ENCODE measurements at regions not wholly inside any gene's neighbourhood (a gene's known extent, or its start where the extent isn't known, plus 50 kb on each side); places are given as distances from the start of the nearest gene placed in this dataset.

DNA sequence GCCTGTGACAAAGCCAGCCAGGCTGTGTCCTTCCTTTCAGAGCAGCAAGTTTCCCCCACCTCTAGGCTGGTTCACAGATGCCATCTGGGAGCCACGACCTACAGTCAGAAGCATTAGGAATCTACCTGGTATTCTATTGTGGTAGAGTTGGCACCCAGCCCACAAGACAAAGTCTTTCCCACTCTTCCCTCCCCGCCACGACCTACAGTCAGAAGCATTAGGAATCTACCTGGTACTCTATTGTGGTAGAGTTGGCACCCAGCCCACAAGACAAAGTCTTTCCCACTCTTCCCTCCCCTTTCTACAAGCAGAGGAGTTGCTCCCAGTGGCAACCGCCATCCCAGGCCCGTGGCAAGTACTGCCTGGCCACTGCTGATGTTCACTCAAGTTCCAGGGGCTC, 157.8 kb upstream of the TNC start:
- H3K27ac ChIP-seq (ENCODE audit: low read depth, low read length), result no peak overlapping the region
- H3K4me1 ChIP-seq (ENCODE audit: control insufficient read depth, insufficient read depth, low read length), result no peaks in the 10 kb centered on the region
- H3K9ac ChIP-seq (ENCODE audit: low read length), result no peak overlapping the region
- H3K27me3 ChIP-seq (ENCODE audit: control insufficient read depth, insufficient read depth, low read length), result no peaks in the 10 kb centered on the region
- H3K4me3 ChIP-seq (ENCODE audit: low read length), result no peak overlapping the region
- no peaks in the 10 kb centered on the region for H3K36me3 ChIP-seq (ENCODE audit: control insufficient read depth, insufficient read depth, low read length)

DNA sequence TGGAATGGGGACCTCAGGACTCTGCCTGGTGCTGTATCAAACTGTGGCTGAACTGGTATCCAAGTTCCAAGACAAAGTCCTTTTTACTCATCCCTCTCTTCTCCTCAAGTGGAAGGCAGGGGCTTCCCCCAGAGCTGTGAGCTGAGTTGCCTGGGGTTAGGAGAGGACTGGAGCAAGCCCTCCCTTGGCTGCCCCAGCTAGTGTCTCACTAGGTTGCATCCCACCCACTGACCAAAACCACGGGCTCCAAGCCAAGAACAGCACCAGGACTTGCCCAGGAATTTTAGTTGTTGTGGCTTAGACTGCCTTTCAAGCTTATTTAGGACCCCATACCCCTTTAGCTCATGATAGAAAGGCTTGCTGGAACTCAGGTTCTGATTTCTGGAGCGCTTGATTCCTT, 158.7 kb upstream of the TNC start:
- Histone ChIP-seq H3K27me3 (ENCODE audit: control insufficient read depth, insufficient read depth, low read length) (no peaks in the 10 kb centered on the region), H3K27ac (ENCODE audit: low read depth, low read length) (no peak overlapping the region), H3K36me3 (ENCODE audit: control insufficient read depth, insufficient read depth, low read length) (no peaks in the 10 kb centered on the region), H3K9ac (ENCODE audit: low read length) (no peak overlapping the region), H3K4me3 (ENCODE audit: low read length) (no peak overlapping the region), H3K4me1 (ENCODE audit: control insufficient read depth, insufficient read depth, low read length) (no peaks in the 10 kb centered on the region)

DNA sequence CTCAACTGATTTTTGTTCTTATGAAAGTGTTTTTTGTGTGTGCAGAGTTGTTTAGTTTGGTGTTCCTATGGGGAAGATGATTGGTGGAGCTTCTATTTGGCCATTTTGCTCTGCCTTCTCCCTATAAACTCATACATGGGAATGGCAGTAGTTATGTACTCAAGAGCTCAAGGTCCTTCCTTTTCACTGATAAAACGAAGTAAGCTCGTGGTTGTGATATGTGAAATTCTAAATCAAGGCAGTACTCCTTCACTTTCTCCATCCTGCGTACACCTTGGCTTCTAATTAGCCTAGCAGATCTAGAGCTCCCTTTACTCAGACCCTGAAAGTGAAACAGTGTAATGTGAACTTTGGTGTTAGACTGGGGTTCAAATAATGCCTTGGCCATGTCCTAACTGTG, 159.3 kb upstream of the TNC start:
- Histone ChIP-seq H3K4me3 (ENCODE audit: low read length) (no peak overlapping the region), H3K4me1 (ENCODE audit: control insufficient read depth, insufficient read depth, low read length) (no peaks in the 10 kb centered on the region), H3K27ac (ENCODE audit: low read depth, low read length) (no peak overlapping the region), H3K9ac (ENCODE audit: low read length) (no peak overlapping the region), H3K27me3 (ENCODE audit: control insufficient read depth, insufficient read depth, low read length) (no peaks in the 10 kb centered on the region), H3K36me3 (ENCODE audit: control insufficient read depth, insufficient read depth, low read length) (no peaks in the 10 kb centered on the region)

DNA sequence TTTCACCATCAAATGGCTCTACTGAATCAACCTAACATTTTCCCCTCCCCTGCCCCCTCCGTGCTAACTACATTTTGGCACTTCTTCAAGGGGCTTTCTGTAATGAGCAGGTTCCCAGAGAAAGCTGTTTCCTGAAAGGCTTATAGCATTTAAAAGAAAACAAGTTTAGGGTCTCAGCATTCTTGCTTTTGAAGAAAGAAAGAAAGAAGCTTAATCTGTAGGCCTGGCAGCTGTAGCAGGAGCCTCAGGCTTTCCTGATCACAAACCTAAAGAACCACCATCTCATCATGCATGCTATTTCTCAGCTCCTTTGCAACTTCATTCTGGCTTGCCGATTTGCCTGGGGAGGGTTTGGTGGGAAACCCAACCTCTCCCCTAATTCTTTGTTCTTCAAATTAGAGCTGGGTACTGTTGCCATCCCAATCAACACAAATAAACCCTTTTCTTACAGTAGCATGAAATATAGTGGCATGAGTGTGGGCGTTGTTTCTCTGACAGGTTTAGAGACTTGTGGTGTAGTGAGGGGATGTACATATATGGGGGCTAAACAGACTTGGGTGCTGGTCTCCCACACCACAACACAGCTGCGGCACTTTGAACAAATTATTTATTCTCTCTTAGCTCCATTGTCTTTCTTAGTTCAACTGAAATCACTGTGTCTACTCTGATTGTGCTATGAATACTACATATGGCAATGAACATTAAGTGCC, 160.5 kb upstream of the TNC start:
- Histone ChIP-seq H3K36me3 (ENCODE audit: control insufficient read depth, insufficient read depth, low read length) (no peaks in the 10 kb centered on the region), H3K9ac (ENCODE audit: low read length) (no peak overlapping the region), H3K4me3 (ENCODE audit: low read length) (no peak overlapping the region), H3K27ac (ENCODE audit: low read depth, low read length) (no peak overlapping the region), H3K27me3 (ENCODE audit: control insufficient read depth, insufficient read depth, low read length) (no peaks in the 10 kb centered on the region), H3K4me1 (ENCODE audit: control insufficient read depth, insufficient read depth, low read length) (no peaks in the 10 kb centered on the region)

DNA sequence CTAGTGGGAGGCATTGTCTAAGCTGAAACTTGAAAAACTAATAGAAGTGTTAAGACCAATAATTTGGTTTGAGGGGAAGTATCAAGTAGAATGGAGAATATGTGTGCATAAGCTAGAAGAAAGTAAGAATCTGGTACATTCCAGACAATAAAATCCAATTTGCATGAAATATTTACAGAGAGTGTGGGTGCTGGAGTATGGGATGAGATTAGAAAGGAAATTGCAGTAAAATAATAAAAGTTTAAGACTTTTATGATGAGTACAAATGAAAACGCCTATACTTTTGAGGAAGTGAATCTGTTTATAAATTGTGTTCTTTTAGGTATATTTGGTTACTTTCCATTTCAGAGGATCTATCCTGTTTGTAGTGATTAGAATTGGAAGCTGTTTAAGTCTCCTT, 165.4 kb upstream of the TNC start:
- no peaks in the 10 kb centered on the region for H3K36me3 ChIP-seq (ENCODE audit: control insufficient read depth, insufficient read depth, low read length)
- no peak overlapping the region for H3K4me3 ChIP-seq (ENCODE audit: low read length)
- H3K27ac ChIP-seq (ENCODE audit: low read depth, low read length), result no peak overlapping the region
- H3K4me1 ChIP-seq (ENCODE audit: control insufficient read depth, insufficient read depth, low read length), result no peaks in the 10 kb centered on the region
- no peak overlapping the region for H3K9ac ChIP-seq (ENCODE audit: low read length)
- H3K27me3 ChIP-seq (ENCODE audit: control insufficient read depth, insufficient read depth, low read length), result no peaks in the 10 kb centered on the region

DNA sequence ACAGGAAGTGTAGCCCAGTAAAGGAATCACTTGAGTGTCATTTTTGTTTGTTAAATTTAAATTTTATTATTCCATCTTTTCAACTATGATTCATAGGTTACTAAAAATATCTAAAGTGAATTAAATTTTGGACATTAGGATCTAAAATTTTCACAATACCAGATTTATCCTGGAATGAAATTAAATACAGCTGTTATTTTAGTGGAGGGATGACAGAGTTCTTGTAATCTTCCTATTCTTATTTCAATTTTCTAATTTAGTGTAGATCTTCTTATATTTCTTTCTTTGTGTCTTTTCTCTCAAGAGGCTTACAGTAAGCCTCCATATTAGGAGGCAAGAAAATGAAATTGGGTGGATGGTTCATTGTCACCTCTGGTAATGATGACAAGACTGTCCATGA, 167.9 kb upstream of the TNC start:
- H3K27me3 ChIP-seq (ENCODE audit: control insufficient read depth, insufficient read depth, low read length), result no peaks in the 10 kb centered on the region
- H3K4me3 ChIP-seq (ENCODE audit: low read length), result no peak overlapping the region
- H3K4me1 ChIP-seq (ENCODE audit: control insufficient read depth, insufficient read depth, low read length), result no peaks in the 10 kb centered on the region
- no peaks in the 10 kb centered on the region for H3K36me3 ChIP-seq (ENCODE audit: control insufficient read depth, insufficient read depth, low read length)
- H3K27ac ChIP-seq (ENCODE audit: low read depth, low read length), result no peak overlapping the region
- H3K9ac ChIP-seq (ENCODE audit: low read length), result no peak overlapping the region

DNA sequence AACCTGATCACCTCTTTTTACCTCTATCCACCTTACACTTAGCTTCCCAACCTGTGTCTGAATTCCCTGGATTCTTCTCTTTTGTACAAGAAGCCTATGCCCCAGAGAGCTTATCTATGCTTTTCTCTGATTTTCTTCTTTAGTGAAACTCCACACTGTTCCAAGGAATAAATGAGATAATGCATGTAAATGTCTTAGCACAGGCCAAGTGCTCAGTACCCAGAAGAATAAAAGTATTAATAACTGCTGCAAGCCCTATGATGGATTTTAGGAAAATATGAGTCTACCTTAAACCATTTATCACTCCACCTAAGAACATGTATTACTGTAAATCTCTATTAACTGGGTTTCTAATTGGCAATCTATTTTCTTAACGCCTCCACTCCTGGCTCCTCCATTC, 168.5 kb upstream of the TNC start:
- Histone ChIP-seq H3K36me3 (ENCODE audit: control insufficient read depth, insufficient read depth, low read length) (no peaks in the 10 kb centered on the region), H3K27me3 (ENCODE audit: control insufficient read depth, insufficient read depth, low read length) (no peaks in the 10 kb centered on the region), H3K4me1 (ENCODE audit: control insufficient read depth, insufficient read depth, low read length) (no peaks in the 10 kb centered on the region), H3K4me3 (ENCODE audit: low read length) (no peak overlapping the region), H3K27ac (ENCODE audit: low read depth, low read length) (no peak overlapping the region), H3K9ac (ENCODE audit: low read length) (no peak overlapping the region)

DNA sequence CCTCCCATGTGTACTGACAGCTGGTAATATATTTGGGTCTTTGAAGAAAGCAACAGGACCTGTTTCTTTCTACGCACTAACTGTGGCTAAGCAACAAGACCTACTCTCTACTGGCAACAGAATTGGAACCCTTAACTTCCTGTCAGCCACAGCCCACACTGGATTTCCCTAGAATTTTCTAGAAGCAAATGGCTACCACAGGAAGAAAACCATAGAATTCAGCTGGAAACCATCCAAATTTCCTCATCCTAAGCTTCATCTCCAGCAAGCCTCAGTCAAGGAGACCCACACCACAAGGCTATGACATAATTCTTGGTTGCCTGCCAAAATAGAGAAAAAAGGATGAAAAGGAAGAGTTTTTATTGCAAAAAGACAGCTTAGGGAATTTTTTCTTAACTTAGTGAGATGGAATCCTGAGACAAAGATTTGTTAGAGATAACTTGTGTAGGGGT, 171.8 kb upstream of the TNC start:
- peaks cover 11% of the 10 kb centered on the region for H3K4me1 ChIP-seq (ENCODE audit: control insufficient read depth, insufficient read depth, low read length)
- no peaks in the 10 kb centered on the region for H3K27me3 ChIP-seq (ENCODE audit: control insufficient read depth, insufficient read depth, low read length)
- H3K4me3 ChIP-seq (ENCODE audit: low read length), result no peak overlapping the region
- H3K27ac ChIP-seq (ENCODE audit: low read depth, low read length), result no peak overlapping the region
- H3K9ac ChIP-seq (ENCODE audit: low read length), result no peak overlapping the region
- H3K36me3 ChIP-seq (ENCODE audit: control insufficient read depth, insufficient read depth, low read length), result no peaks in the 10 kb centered on the region

DNA sequence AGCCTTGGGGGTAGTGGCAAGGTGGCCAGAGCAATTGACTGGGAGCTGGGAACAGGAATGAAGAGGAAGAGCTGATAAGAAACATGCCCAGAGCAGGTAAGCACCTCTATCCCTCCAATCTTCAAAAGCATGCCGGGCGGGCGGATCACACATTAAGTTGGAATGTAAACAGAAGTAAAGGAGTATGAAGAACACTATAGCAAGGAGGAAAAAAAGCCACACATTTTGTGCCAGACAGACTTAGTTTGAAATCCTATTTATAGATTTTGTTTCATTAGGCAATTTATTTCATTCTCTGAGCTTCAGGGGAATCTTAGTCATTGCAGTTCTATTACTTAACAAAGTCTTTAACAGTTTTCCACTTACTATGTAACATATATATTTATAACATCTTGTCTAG, 173.9 kb upstream of the TNC start:
- H3K9ac ChIP-seq (ENCODE audit: low read length), result no peak overlapping the region
- no peak overlapping the region for H3K27ac ChIP-seq (ENCODE audit: low read depth, low read length)
- no peaks in the 10 kb centered on the region for H3K36me3 ChIP-seq (ENCODE audit: control insufficient read depth, insufficient read depth, low read length)
- H3K27me3 ChIP-seq (ENCODE audit: control insufficient read depth, insufficient read depth, low read length), result no peaks in the 10 kb centered on the region
- no peak overlapping the region for H3K4me3 ChIP-seq (ENCODE audit: low read length)
- H3K4me1 ChIP-seq (ENCODE audit: control insufficient read depth, insufficient read depth, low read length), result peaks cover 11% of the 10 kb centered on the region

DNA sequence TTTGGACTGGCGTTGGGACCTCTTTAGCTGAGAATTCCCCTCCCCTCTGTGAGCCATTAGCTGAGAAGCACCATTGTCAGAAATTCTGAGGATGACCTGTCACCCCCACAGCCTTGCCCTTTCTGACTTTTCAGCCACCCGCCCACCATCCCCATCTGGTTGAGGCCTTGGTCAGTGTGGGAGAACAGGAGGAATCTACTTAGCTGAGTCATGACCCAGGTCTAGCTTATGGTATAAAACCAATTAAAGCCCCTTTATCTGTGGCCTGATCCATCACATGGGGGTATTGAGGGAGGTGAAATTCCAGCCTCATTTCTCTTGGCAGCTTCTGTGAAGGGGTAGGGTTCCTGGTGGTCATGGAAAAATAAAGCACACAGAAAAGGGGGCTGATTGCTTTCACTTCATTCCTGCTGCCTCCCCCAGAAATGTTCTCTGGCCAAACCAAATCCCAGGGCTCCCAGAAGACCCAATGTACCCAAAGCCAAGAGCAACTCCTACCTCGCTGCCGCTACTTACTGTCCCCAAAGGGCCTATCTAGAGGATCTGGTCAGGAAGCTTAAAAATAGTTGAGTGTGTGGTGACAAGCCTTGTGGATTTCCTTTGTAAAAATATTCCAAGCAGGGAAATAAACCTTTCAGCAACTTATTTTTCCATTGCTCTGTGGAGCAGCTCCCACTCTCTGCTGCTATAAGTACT, 174.8 kb upstream of the TNC start:
- H3K27me3 ChIP-seq (ENCODE audit: control insufficient read depth, insufficient read depth, low read length), result no peaks in the 10 kb centered on the region
- H3K4me1 ChIP-seq (ENCODE audit: control insufficient read depth, insufficient read depth, low read length), result peaks cover 11% of the 10 kb centered on the region
- no peaks in the 10 kb centered on the region for H3K36me3 ChIP-seq (ENCODE audit: control insufficient read depth, insufficient read depth, low read length)
- H3K9ac ChIP-seq (ENCODE audit: low read length), result no peak overlapping the region
- no peak overlapping the region for H3K27ac ChIP-seq (ENCODE audit: low read depth, low read length)
- no peak overlapping the region for H3K4me3 ChIP-seq (ENCODE audit: low read length)

DNA sequence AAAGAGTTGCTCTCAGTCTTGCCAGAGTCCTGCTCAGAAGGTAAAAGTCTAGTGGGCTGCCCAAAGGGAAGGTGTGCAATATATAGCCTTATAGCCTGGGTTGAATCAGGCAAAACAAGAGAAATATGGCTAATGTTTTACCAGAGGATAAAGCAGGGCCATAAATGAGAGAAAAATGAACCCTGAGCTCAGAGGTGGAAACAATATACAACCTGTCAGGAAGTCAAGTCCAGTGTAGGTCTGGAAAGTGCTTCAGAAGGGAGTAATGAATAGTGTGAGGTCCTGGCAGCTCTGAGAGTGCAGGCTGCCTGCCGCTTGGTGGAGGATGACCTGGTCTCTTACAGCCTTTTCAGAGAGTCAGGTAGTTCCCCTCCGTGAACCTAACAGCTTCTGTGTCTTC, 177.8 kb upstream of the TNC start:
- no peak overlapping the region for H3K9ac ChIP-seq (ENCODE audit: low read length)
- H3K27ac ChIP-seq (ENCODE audit: low read depth, low read length), result no peak overlapping the region
- no peaks in the 10 kb centered on the region for H3K36me3 ChIP-seq (ENCODE audit: control insufficient read depth, insufficient read depth, low read length)
- H3K4me3 ChIP-seq (ENCODE audit: low read length), result no peak overlapping the region
- H3K27me3 ChIP-seq (ENCODE audit: control insufficient read depth, insufficient read depth, low read length), result no peaks in the 10 kb centered on the region
- peaks cover 11% of the 10 kb centered on the region for H3K4me1 ChIP-seq (ENCODE audit: control insufficient read depth, insufficient read depth, low read length)

DNA sequence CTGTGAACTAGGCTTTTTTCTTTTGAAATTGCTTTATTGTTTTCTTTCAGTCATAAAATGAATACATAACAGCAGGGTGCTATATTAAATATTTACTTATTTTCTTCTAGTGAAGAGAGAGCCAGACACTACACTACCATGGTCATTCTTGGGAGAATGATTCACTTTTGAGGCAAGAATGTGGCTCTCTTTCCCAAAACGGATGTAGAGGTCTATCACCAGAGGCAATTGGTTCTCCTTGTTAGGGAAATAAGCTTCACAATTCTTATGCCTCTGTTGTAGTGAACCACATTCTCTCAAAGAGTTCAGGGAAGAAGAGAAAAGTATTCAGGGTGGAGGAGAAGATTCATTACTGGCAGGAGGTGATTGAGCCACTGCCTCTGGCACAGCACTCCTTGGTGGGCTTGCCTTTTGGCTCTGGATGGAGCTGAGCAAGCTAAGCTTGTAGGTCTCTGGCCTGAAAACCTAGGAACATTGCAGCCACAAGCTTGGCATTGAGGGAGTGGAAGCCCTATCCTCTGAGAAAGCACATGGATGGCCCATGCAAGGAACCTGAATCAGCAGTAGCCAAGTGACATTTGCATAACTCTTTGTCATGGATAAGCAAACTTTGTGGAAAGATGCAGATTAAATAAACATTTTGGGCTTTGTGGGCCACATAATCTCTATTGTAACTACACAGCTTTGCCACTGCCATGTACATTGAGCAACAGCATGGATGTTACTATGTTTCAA, 179.0 kb upstream of the TNC start:
- no peak overlapping the region for H3K27ac ChIP-seq (ENCODE audit: low read depth, low read length)
- no peaks in the 10 kb centered on the region for H3K36me3 ChIP-seq (ENCODE audit: control insufficient read depth, insufficient read depth, low read length)
- H3K9ac ChIP-seq (ENCODE audit: low read length), result no peak overlapping the region
- peaks cover 7% of the 10 kb centered on the region for H3K4me1 ChIP-seq (ENCODE audit: control insufficient read depth, insufficient read depth, low read length)
- no peaks in the 10 kb centered on the region for H3K27me3 ChIP-seq (ENCODE audit: control insufficient read depth, insufficient read depth, low read length)
- H3K4me3 ChIP-seq (ENCODE audit: low read length), result no peak overlapping the region
